ENCODE measurements at regions not wholly inside any gene's neighbourhood (a gene's known extent, or its start where the extent isn't known, plus 50 kb on each side); places are given as distances from the start of the nearest gene placed in this dataset.

DNA sequence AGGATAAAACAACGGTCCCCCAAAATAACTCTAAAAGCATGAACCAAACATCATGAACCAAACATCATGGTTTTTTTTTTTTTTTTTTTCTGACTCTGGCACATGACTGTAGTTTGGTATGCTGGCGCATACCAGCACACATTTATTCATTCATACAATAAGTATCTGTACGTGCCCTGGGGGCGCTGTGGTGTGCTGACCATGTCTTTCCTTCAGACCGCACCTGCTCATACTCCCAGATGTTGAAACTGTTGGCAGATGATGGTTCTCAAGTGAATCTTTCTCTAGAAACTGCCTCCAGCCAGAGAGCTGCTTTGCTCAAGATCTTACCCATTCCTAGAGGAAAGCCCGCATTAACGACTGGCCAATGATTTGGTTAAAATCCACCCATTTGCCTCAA, 114.7 kb upstream of the ANKRD30A start:
- TF ChIP-seq, protein P1, sequence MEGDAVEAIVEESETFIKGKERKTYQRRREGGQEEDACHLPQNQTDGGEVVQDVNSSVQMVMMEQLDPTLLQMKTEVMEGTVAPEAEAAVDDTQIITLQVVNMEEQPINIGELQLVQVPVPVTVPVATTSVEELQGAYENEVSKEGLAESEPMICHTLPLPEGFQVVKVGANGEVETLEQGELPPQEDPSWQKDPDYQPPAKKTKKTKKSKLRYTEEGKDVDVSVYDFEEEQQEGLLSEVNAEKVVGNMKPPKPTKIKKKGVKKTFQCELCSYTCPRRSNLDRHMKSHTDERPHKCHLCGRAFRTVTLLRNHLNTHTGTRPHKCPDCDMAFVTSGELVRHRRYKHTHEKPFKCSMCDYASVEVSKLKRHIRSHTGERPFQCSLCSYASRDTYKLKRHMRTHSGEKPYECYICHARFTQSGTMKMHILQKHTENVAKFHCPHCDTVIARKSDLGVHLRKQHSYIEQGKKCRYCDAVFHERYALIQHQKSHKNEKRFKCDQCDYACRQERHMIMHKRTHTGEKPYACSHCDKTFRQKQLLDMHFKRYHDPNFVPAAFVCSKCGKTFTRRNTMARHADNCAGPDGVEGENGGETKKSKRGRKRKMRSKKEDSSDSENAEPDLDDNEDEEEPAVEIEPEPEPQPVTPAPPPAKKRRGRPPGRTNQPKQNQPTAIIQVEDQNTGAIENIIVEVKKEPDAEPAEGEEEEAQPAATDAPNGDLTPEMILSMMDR (IDR thresholded peaks at IDR 0.05) = no peak
- TF ChIP-seq POLR2A (IDR thresholded peaks at IDR 0.05) = no peak
